ENCODE measurements at regions not wholly inside any gene's neighbourhood (a gene's known extent, or its start where the extent isn't known, plus 50 kb on each side); places are given as distances from the start of the nearest gene placed in this dataset.

DNA sequence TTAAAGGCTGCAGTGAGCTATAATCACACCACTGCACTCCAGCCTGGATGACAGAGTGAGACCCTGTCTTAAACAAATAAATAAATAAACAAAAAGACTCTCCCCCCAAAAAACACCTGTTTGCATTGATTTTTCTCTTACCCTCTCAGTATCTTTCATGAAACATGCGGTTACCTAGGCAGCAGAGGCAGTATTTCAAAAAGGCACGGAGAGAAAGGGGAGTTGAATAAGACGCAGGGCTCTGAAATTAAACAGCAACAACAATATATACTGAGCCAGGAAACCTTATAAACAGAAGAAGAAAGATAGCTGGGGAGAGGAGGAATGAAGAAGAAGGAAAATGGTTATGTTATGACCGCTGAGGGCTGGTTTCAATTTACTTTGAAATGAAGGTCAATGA lies 277.6 kb downstream of the BTG1 start:
- in situ Hi-C loops (cut with MboI; ENCODE audit: low sequenced_read_pairs), result no loop called here

DNA sequence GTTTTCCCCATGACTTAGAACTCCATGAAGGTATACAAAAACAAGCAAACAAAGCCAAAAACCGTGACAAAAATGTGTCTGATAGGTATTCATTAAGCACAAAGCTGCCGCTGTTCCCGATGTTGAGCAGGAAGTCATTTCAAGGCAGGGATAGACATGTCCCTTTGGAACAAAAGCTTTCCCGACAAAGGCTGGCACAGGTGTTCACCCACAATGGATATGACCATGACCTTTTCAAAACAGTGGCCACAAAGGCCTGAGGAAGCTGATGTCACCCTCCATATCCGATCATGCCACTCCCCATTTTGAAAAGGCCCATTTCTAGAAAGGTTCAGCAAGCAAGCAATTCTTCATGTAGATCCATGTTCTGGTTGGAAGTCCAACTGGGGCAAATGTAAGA lies 279.1 kb downstream of the BTG1 start:
- in situ Hi-C loops (cut with MboI; ENCODE audit: low sequenced_read_pairs), result no loop called here

DNA sequence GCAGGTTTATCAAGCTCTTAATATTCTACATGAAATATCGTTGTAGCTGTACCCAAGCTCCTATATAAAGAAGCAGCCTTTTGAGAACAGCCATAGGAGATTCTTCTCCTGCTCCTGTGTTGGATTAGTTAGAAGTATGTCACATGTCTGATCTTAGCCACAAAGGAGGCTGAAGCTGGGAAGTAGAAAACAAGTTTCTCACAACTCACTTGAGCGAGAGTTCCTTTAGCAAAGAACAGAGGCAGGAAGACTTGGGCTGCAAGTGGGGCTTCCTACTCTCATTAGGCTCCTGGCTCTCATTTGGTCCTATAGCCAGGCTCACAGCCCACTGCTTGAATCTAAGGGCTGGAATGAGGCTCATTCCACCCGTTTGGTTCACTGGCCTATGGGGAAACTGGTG lies 281.9 kb downstream of the BTG1 start:
- in situ Hi-C loops (cut with MboI; ENCODE audit: low sequenced_read_pairs), result no loop called here

DNA sequence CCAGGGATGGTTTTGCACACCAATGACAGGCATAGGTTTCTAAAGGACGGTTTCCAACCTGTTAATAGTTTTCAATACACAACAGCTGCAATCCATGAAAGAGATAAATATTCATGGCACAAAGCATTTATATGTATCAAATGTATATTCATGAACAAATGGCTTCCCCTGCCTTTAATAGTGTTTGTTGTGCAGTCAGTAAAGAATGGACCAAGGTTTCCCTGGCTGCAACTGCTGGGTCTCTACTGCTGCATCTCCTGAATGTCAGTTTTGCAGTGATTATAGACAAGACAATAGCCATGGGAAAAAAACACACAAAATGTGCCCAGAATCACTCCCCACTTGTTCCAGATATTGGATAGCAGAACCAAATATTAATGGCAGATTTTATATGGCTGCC lies 284.1 kb downstream of the BTG1 start:
- in situ Hi-C loops (cut with MboI; ENCODE audit: low sequenced_read_pairs), result no loop called here

DNA sequence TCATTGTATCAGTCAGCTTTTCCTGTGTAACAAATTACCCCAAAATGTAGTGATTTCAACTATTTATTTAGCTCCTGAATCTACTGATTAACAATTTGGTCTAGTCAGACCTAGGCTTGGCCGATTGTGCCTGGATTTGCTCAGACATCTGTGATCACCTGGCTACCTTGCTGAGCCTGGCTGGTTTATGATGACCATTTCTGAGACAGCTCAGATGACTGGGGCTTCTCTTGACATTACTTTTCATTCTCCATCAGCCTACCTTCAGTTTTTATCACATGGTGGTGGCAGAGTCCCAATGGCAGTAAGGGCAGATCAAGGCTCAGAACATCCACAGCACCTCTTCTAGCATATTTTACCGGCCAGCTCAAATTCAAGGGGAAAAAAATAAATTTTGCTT lies 286.3 kb downstream of the BTG1 start:
- in situ Hi-C loops (cut with MboI; ENCODE audit: low sequenced_read_pairs), result no loop called here

DNA sequence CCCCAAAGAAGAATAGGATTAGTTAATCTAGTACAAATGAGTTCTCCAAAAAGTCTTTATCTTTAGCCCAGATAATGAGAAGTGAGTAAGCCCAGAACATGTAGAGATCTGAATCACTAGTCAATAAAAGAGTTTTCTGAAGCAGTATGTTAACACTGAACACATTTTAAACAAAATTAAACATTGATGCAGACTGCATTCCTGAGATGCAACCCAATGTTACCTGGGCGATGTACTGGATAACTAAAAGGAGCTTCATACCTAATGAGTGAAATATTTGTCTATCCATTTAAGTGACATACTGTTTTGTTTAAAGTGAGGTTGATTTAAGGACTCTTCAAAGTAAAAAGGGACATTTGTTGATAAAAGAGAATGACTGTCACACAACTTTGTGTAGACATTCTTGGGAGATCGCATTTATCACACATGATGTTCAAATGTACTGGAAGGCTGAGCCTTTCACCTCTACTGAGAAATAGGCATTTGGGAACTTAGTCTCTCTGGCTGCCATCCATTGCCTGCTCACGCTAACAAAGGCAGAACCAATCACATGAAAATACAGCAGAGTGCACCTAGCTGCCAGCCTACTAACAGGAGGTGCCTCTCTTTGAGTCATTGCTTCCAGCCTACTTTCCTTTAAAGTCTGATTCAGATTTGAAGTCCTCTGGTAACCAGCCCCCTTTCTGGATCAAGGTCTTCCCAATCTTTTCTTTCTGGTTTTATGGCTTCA lies 287.7 kb downstream of the BTG1 start:
- in situ Hi-C loops (cut with MboI; ENCODE audit: low sequenced_read_pairs), result no loop called here

DNA sequence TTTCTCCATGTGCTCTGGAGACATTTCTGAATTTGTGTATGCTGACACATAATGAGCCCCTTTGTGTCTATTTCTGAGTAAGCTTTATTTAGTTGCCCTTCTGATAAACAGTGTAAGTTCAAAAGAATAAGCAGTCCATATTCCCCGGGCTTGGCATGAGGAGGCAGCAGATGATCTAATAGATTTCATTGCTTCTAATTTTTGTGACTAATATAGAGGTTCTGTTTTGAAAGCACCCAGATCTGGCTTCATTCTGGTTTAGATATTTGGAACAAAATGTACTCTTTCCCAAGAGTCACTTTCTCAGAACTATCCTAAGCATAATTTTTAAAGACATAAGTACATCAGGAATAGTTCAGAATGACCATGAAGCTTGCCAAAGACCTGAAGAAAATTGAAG lies 290.9 kb downstream of the BTG1 start:
- in situ Hi-C loops (cut with MboI; ENCODE audit: low sequenced_read_pairs), result no loop called here

DNA sequence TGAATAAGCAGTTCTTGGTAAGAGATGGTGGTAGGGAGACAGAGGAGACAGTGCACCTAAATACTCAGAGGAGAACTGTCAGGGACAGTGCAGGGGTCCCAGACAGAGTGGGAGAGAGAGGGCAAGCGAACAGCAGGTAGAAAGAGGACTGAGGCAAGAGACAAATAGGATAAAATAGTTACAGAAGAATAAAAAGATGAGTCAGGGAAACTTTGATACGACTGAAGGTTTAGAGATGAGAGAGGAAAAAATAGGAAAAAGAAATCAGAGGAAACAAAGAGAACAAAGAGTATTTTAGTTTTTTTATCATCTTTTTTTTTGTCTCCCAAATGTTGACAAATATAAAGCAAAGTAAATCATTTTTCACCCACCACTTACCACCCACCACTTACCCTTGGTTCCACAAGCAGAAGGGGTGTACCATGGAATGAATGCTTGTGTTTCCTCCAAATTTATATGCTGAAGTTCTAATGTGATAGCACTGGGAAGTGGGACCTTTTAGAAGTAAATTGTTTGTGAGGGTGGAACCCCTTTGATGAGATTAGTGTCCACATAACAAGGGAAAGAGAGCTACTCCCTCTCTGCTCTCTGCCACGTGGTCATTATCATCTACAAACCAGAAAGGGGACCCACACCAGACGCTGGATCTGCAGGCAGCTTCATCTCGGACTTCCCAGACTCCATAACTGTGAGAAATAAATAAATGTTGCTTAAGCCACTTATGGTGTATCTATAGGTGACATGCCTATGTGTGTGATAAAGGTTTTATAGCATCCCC lies 292.1 kb downstream of the BTG1 start:
- in situ Hi-C loops (cut with MboI; ENCODE audit: low sequenced_read_pairs), result no loop called here

DNA sequence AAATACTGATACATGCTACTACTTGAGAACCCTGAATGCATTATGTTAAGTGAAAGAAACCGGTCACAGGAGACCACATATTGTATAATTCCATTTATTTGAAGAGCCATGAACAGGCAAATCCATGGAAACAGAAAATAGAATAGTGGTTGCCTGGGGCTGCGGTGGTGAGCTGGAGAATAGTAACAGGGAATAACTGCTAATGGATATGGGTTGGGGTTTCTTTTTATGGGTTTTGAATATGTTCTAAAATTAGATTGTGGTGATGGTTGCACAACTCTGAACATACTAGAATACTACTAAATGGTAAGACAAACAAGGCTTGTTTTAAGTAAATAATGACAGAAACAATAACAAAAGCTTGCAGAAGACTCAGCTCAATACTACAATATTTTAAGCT lies 293.0 kb downstream of the BTG1 start:
- in situ Hi-C loops (cut with MboI; ENCODE audit: low sequenced_read_pairs), result no loop called here

DNA sequence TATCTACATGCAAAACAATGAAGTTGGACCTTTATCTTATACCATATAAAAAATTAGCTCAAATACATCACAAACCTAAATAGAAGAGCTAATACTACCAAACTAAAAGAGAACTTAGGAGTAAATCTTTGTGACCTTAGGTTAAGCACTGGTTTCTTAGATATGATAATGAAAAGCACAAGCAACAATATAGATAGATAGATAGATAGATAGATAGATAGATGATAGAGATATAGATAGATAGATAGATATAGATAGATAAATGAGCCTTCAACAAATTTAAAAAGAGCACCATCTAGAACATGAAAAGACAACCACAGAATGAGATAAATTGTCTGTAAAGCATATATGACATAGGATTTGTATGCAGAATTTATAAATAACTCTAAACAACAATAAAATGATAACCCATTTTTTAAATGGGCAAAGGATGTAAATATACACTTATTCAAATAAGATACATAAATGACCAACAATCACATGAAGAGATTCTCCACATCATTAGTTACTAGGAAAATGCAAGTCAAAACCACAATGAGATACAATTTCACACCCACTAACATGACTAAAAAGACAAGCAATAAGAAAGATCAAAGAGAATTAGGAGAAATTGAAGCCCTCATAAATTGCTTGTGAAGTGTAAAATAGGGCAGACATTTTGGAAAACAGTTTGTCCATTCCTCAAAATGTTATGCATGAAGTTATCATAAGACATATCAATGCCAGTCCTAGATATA lies 293.7 kb downstream of the BTG1 start:
- in situ Hi-C loops (cut with MboI; ENCODE audit: low sequenced_read_pairs), result no loop called here

DNA sequence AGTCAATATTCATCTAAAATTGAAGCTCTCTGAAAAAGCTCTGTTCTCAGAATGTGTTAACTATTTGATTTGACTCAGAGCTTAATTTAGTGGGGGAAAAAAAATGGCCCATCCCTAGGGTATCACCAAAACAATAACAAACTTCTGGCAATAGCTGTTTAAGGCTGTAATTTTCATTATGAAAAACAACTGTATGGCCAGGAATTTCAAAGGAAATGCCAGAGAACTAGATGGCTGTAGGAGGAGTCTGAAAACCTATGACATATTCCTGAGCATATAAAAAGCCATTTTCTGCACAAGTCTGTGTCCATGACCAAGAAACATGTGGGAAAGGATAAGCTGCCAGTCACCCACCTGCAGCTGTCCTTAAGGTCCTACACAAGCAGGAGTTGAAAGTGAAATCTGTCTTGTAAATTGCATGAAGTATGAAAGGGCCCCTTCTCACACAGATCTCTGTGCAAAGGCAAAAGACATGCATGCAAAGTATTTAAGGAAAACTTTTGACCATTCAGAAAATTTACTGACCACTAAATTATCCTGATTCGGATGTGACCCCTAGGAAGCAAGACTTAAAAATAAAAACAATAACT lies 299.1 kb downstream of the BTG1 start:
- in situ Hi-C loops (cut with MboI; ENCODE audit: low sequenced_read_pairs), result no loop called here

DNA sequence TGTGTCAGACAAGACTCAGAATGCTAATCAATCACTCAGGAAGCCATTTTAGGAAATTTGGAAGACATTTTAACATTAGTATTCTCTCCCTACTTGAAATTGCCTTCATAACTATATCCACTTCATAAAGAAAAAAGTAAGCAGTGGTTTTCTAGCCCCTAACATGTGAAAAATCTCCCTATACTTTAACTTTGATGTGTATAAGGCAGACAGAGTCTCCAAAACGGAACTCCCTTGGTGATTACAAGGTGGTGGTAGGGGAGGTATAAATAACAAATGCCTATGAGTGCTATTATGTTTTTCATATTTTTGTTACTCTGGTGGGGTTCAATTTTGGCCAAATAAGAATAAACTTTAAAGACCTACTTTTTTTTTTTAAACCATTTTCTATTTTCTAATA lies 300.3 kb downstream of the BTG1 start:
- in situ Hi-C loops (cut with MboI; ENCODE audit: low sequenced_read_pairs), result no loop called here

DNA sequence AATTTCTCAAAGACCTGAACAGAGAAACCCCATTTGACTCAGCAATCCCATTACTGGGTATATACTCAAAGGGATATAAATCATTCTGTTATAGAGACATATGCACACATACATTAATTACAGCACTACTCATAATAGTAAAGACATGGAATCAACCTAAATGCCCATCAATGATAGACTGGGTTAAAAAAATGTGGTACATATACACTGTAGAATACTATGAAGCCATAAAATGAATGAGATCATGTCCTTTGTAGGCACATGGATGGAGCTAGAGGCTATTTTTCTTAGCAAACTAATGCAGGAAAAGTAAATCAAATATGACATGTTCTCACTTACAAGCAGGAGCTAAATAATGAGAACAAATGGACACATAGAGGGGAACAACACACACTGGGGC lies 303.8 kb downstream of the BTG1 start:
- in situ Hi-C loops (cut with MboI; ENCODE audit: low sequenced_read_pairs), result no loop called here

DNA sequence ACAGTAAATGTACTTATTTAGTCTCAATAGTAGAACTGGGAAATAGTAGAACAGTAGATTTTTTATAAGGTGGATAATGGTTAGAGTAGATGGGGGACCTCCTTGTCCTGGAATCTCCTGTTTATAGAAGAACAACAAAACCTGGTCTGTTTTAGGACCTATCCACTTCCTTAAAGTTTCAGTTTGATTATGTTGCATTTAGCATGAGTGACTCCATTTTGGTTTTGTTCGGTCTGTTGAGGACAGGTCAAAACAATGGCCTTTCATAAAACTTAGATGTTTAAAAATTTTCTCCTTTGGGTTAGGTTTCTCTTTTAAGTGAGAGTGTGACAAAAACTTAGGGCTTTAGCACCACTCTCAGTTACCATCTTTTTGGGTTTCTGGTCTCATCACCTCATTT lies 308.9 kb downstream of the BTG1 start:
- in situ Hi-C loops (cut with MboI; ENCODE audit: low sequenced_read_pairs), result no loop called here

DNA sequence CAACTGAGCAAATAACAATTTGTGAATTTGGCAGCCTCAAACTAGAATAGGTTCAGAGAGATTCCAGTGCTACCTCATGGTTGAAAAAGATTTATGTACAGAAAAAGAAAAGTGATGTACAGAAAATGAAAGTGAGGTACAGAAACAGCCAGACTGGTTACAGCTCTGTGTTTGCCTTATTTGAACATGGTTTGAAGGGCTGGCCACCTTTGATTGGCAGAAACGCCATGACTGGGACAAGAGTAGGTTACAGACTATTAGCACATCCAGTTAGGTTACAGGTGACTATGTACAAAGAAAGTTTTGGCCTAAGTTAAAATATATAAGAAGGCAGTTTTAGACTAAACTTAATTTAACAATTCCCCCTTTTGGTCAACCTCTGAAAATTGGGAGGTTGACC lies 309.4 kb downstream of the BTG1 start:
- in situ Hi-C loops (cut with MboI; ENCODE audit: low sequenced_read_pairs), result no loop called here

DNA sequence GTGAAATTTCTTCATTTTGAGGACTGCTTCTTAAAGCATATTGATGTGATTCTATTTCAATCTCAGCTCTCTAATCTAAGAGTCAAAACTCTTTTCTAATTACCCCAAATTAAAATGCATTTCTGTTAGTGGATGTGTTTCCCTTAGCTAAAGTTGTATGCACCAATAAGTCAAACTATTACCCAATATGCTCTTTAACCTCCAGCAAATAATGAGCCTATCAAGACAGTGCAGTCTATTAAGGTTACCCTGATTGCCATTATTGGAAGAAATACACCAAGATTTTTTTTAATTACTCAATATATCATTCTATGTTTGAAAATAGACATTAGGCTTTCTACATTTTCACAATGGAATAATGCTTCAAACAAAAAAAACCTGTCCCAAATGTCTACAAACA lies 310.0 kb downstream of the BTG1 start:
- in situ Hi-C loops (cut with MboI; ENCODE audit: low sequenced_read_pairs), result no loop called here

DNA sequence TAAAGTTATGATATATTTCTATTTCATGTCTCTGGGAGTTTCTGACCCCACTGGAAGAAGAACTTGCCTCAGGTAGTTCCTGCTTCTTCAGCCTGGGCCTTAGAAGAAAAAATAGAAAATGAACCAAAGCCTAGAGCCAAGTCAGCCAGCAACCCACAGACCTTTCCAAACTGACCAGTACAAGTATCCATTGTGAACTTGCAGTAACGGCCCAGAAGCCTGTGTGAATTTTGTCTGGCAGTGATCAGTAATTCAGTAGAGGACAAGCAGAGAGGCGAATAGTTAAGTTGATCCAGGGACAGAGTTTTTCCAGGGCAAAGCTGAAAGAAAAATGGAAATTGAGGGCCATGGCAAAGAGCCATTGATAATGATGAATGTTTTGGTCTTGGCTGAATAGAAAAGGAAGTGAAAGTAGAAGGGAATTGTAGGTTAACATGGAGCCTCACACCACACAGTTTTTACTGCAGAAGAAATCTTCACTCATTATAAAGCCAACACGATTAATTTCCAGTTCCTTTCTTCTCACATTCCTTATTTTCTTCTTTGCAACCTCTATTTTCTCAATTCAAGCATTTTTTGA lies 311.8 kb downstream of the BTG1 start:
- in situ Hi-C loops (cut with MboI; ENCODE audit: low sequenced_read_pairs), result no loop called here

DNA sequence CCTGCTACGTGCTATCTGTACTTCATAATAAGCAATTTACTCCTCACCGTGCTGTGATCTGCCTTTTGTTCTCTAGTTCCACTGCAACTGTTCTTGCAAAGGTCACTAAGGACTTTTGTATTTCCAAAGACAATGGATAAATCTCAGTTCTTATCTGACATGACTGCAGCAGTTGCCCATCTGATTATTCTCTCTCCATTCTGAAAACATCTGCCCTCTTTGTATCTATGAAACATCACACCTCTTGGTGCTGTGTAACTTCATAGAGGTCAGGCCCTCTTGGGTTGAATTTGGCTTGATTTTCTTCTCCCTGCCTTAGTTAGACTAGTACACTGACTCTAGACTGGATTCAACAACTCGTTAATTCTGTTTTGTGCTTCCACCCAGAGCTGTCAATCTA lies 319.6 kb downstream of the BTG1 start:
- in situ Hi-C loops (cut with MboI; ENCODE audit: low sequenced_read_pairs), result no loop called here

DNA sequence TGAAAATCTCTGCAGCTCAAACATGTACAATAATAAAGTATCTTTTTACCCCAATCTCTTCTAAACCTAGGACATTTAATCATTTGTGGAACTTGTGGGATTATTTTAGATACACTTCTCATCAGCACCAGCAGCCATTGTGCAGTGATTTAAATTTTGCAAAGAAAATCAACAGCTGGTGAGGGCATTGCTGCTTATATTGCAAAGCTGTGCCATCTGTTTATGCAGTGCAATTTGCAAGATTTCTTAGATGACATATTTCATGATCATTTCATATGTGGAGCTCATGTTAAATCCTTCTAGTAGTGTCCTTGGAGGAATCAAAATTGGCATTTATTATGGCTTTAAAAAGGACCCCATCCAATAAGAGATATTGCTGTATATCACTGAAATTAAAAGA lies 320.7 kb downstream of the BTG1 start:
- in situ Hi-C loops (cut with MboI; ENCODE audit: low sequenced_read_pairs), result loop anchor here (25.0 kb wide), 1 partner anchor 312 kb away; the partner anchor contains the start of gene BTG1

DNA sequence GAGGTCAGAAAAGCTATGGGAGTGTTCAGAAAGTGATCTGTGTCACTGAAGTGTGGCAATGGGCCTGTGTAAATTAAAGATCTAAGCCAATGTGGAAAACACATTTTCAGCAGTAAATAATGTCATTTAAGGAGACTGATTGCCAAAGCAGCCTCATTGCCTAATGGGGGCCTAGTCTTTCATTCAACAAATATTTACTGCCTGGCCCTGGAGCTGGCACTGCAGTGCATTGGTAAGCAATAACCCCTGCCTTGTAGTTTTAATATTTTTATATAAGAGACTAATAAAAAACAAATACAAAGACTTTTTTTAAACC lies 326.6 kb downstream of the BTG1 start:
- in situ Hi-C loops (cut with MboI; ENCODE audit: low sequenced_read_pairs), result loop anchor here (25.0 kb wide), 1 partner anchor 318 kb away; the partner anchor contains the start of gene BTG1
